Stimulated activated effector memory CD8-positive, alpha-beta T cell treated with anti-CD3 and anti-CD28 coated beads, Interleukin-12 subunit alpha, Interleukin-12 subunit beta, amount 100 ng/mL, for 72 hours (primary cell): ENCODE measurements at regions not wholly inside any gene's neighbourhood (a gene's known extent, or its start where the extent isn't known, plus 50 kb on each side); places are given as distances from the start of the nearest gene placed in this dataset.

Experiments
- ATAC-seq: fragments of 150-1000 bp; cut with Tn5 transposase; 2 replicates; pipeline ENCODE4 v1.10.0; 2021
- DNase-seq, 2 donors: peaks; one replicate each; pipeline ENCODE4 v3.0.0; 2021 to 2022; ENCODE audit warnings: low spot score in 2 of 2
- H3K27ac Mint-ChIP-seq: one replicate; pipeline ENCODE4 v1.8.0; 2022; ENCODE audit warnings: mild to moderate bottlenecking, mixed read lengths
- H3K36me3 Mint-ChIP-seq: one replicate; pipeline ENCODE4 v1.8.0; 2022; ENCODE audit warnings: mild to moderate bottlenecking, mixed read lengths
- H3K4me1 Mint-ChIP-seq: one replicate; pipeline ENCODE4 v1.8.0; 2022; ENCODE audit warnings: mixed read lengths
- H3K4me3 Mint-ChIP-seq: one replicate; pipeline ENCODE4 v1.8.0; 2022; ENCODE audit warnings: mild to moderate bottlenecking, mixed read lengths
- H3K9me3 Mint-ChIP-seq: one replicate; pipeline ENCODE4 v1.8.0; 2022; ENCODE audit warnings: mixed read lengths

DNA sequence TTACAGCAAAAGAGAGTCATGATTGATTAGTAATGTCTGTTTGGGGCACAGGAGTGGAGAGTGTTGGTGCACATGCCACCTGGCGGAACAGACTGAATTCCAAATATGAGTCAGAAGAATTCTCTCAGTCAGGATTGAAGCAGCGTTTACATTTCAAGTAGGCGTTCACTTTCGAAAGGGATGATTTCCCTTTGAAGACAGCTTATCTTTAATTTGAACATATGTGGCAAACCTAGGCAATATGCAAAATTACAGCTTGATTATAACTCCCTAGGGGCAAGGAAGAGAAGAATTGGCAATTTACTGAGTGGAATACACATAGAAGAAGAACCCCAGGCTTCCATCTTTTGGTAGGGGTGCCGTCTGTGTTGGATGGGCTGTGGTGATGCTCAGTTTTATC is 235.8 kb downstream of the HAPSTR1 start:
- Mint-ChIP-seq H3K9me3 (peaks cover 2% of the 10 kb centered on the region), H3K27ac (no peak overlapping the region)
- ATAC-seq: no peak

DNA sequence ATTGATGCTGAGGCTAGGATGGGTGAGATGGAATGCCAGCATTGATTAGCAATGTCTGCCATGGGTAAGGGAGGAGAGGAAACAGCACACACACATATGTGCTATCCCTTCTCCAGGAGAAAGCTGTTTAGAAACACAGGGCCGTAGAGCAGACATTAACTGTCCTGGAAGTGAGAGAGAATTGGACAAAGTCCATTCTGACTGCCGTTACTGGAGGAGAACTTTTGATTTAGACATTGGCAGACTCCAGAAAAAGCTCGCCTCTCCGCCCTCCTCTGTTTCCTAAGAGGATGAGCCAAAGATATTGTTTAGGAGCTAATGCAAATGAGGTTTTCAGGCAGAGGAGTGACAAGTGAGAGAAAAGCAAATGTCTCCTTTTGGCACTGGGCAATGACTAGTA is 237.0 kb downstream of the HAPSTR1 start:
- DNase-seq (no peak), ATAC-seq (no peak)
- peaks cover 2% of the 10 kb centered on the region for H3K9me3 Mint-ChIP-seq
- H3K4me3 Mint-ChIP-seq: no peak overlapping the region
- H3K4me1 Mint-ChIP-seq: no peaks in the 10 kb centered on the region
- H3K36me3 Mint-ChIP-seq: no peaks in the 10 kb centered on the region
- H3K27ac Mint-ChIP-seq: no peak overlapping the region

More for the DNA sequence above, 235.8 kb downstream of the HAPSTR1 start:
- no peak for DNase-seq
- Mint-ChIP-seq H3K36me3 (no peaks in the 10 kb centered on the region), H3K4me1 (no peaks in the 10 kb centered on the region), H3K4me3 (no peak overlapping the region)

DNA sequence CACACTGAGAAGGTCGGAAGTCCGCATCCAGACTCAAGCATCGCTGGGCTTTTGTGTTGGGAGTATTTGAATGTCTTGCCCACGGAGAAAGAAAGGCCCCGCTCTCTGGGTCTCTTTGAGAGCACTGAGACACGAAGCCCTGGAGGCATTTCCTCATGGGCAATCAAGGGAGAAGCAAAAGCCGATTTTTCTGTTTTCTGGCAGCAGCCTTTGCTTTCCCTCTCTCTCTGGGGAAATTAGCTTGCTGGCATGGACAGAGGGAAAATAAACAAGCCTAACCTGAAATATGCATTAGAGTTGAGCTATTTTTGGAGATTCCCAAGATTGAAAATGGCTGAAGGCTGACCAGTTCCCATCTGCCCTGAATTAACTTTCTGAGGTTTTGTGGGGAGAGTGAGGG is 238.7 kb downstream of the HAPSTR1 start:
- no peak overlapping the region for H3K4me3 Mint-ChIP-seq
- no peaks in the 10 kb centered on the region for H3K36me3 Mint-ChIP-seq
- ATAC-seq (no peak), DNase-seq (no peak)
- no peak overlapping the region for H3K27ac Mint-ChIP-seq
- H3K9me3 Mint-ChIP-seq: peaks cover 2% of the 10 kb centered on the region
- no peaks in the 10 kb centered on the region for H3K4me1 Mint-ChIP-seq

DNA sequence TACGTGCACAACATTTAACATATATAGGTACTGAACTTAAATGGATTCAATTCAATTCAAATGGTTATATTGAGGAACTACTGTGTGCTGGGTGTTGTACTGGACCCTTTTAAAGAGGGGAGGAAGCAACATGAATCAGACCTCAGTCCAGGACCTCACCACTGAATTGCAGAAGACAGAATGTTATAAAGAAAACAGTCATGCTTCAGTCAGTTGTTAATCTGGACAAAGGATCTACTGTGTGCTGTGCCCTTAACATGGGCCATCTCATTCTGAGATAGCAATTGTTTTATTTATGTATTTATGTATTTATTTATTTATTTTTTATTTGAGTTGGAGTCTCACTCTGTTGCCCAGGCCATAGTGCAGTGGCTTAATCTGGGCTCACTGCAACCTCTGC is 240.1 kb downstream of the HAPSTR1 start:
- DNase-seq (no peak), ATAC-seq (no peak)
- H3K9me3 Mint-ChIP-seq: no peaks in the 10 kb centered on the region
- no peak overlapping the region for H3K27ac Mint-ChIP-seq
- H3K4me1 Mint-ChIP-seq: no peaks in the 10 kb centered on the region
- H3K36me3 Mint-ChIP-seq: no peaks in the 10 kb centered on the region
- no peak overlapping the region for H3K4me3 Mint-ChIP-seq

DNA sequence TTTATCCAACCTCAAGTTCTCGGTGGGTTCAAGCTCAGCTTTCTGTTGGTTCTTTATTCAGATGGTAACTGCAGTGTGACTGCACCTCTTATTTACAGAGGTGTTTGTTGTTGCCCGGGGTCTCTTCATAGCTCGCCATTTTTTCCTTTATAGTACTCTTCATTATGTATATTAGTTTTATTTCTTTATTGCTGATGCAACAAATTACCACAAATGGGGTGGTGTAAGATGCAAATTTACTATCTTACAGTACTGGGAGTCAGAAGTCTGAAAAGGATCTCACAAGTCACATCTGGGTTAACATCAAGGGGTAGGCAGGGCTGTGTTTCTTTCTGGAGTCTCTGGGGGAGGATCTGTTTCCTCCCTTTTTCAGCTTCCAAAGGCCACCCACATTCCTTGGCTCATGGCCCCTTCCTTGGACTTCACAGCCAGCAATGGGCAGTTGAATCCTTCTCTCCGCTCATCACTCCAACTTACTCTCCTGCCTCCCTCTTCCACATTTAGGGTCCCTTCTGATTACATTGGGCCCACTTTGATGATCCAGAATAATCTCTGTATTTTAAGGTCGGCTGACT is 241.2 kb downstream of the HAPSTR1 start:
- DNase-seq (no peak), ATAC-seq (no peak)
- Mint-ChIP-seq H3K4me3 (no peak overlapping the region), H3K9me3 (no peaks in the 10 kb centered on the region), H3K27ac (no peak overlapping the region), H3K36me3 (no peaks in the 10 kb centered on the region), H3K4me1 (no peaks in the 10 kb centered on the region)

DNA sequence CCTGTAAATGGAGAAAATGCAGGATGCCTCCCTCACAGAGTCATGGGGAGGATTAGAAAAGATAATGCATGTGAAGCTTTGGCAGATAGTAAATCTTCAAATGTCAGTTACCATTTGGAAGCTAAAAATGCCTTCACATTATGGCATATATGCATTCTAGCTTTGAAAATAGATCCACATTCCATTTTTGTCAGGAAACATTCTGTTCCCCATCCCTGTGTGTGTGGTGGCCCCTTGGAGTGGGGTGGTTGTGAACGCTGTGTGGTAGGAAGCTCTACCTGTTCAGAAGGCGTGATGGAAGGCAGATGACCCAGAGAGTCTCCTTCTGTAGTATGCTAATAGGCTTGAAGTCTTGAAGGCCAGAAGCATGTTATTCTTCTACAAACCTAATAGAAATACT is 242.0 kb downstream of the HAPSTR1 start:
- Mint-ChIP-seq H3K9me3 (no peaks in the 10 kb centered on the region), H3K4me3 (no peak overlapping the region), H3K27ac (no peak overlapping the region), H3K4me1 (no peaks in the 10 kb centered on the region), H3K36me3 (no peaks in the 10 kb centered on the region)
- ATAC-seq (no peak), DNase-seq (no peak)

DNA sequence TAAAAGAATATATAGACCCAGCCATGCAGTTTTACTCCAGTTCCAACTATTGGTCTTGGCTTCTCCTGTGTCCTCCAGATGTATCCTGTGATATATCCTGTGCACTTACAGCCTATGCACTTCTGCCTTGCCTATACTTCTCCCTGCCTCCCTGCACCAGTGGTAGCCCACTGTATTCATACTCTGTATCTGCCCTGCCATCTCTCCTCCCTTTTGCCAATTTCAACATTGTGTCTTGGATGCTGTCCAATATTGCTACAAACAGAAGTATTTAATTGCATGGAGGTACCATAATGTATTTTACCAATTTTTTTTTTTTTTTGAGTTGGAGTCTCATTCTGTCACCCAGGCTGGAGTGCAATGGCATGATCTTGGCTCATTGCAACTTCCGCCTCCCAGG is 242.7 kb downstream of the HAPSTR1 start:
- Mint-ChIP-seq H3K4me3 (no peak overlapping the region), H3K27ac (no peak overlapping the region), H3K9me3 (no peaks in the 10 kb centered on the region), H3K36me3 (no peaks in the 10 kb centered on the region), H3K4me1 (no peaks in the 10 kb centered on the region)
- ATAC-seq (no peak), DNase-seq (no peak)

DNA sequence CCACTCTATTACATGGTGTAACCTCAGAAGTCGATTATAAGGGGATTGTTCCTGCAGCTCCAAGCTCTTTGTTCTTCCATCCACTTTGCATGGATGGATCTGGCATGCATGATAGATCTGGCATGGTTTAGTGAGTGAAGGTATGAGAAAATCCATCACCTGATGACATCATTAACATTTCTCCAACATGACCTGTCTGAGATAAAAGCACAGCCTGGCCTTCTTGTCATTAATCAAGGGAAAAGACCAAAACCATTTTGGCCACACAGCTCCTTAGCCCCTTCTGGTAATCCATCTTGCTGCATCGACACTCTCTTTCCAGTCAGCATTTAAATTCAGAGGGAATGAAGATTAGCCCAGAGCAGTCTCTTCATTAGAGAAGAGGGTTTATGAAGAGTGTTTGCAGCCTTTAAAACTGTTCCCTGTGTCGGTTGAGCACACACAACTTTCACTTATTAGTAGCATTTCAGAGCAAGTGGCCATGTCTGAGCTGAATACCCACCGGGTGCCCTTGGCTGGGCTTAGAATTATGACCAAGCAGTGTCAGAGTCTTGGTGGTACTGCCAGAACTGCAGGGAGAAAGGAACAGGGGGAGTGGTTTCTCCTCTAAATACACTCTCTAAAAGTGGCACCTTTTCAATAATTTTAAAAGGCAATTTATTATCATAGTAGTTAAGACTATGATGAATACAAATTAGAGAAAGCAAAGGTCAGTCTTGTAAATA is 246.0 kb downstream of the HAPSTR1 start:
- ATAC-seq: no peak
- H3K4me3 Mint-ChIP-seq: no peak overlapping the region
- H3K27ac Mint-ChIP-seq: no peak overlapping the region
- no peak for DNase-seq
- H3K36me3 Mint-ChIP-seq: no peaks in the 10 kb centered on the region
- H3K9me3 Mint-ChIP-seq: no peaks in the 10 kb centered on the region
- H3K4me1 Mint-ChIP-seq: no peaks in the 10 kb centered on the region

DNA sequence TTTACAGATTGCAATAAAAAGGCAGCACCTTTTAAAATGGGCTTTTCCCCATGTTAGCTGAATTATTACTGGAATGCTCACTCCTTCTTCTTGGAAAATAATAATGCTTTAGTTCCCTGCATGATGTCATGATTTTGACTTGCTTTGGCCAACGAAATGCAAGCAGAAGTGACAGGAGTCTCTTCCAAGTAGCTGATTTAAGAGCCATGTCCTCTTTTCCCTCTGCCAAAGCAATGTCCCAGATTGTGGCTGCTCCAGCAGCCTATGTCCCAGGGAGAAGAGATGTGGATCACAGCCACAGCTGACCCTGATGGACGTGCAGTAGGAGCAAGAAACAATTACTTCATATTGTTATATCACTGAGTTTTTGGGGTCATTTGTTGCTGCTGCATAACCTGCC is 246.6 kb downstream of the HAPSTR1 start:
- no peaks in the 10 kb centered on the region for H3K9me3 Mint-ChIP-seq

DNA sequence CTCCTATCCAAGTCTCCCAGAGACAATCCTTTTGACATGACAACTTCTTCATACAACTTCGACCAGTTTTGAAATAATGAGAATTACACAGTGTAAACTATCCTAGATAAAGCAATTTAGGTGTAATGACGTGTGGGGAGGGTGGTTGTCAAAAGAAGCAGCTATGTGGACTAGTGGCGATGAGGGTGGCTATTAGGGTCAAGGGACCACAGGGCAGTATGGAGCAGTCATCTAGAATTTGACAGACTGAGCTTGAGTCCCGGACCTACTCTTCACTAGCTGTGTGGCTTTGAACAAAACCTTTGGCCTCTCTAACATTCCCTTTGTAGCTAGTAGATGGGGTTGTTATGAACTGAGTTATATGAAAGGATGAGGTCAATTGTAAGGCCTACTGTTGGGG is 247.1 kb downstream of the HAPSTR1 start:
- Mint-ChIP-seq H3K9me3 (no peaks in the 10 kb centered on the region), H3K4me1 (no peaks in the 10 kb centered on the region), H3K4me3 (no peak overlapping the region), H3K36me3 (no peaks in the 10 kb centered on the region), H3K27ac (no peak overlapping the region)
- DNase-seq: no peak
- no peak for ATAC-seq

More for the DNA sequence above, 246.6 kb downstream of the HAPSTR1 start:
- ATAC-seq (no peak), DNase-seq (no peak)
- Mint-ChIP-seq H3K27ac (no peak overlapping the region), H3K36me3 (no peaks in the 10 kb centered on the region), H3K4me1 (no peaks in the 10 kb centered on the region), H3K4me3 (no peak overlapping the region)

DNA sequence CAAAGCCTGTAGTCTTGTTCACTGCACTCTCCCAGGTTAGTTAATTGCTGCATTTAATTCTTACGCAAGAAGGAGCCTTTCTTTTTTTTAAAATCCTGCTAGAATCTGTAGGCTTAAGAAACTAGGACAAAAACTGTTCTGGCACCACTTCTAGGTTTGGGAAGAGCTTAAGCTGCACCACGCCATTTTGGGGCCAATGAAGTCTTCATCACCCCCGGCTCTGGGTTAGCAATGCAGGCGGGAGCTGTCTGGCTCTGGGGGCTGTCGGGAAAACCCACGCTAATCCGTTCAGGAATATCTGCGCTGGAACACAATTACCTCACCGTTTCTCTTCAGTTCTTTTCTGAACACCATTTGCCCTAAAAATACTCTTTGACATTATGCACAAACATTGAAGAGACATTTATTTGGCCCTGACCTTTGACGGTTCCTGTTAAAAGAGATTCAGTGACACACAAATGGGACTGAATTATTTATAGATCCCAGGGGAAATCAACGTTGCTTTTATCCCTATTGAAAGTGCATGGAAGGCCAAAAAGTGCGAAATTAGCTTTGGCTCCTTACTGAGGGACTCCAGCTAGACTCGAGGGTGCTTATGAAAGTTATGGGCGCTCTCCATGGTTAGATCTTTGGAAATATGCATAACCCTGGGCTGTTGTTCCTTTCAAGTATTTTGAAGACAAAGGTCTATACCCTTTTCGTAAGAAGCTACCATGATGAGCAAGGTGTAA is 249.2 kb downstream of the HAPSTR1 start:
- no peaks in the 10 kb centered on the region for H3K9me3 Mint-ChIP-seq
- no peak for DNase-seq
- no peak for ATAC-seq
- H3K36me3 Mint-ChIP-seq: no peaks in the 10 kb centered on the region
- no peak overlapping the region for H3K27ac Mint-ChIP-seq
- no peaks in the 10 kb centered on the region for H3K4me1 Mint-ChIP-seq
- H3K4me3 Mint-ChIP-seq: no peak overlapping the region

DNA sequence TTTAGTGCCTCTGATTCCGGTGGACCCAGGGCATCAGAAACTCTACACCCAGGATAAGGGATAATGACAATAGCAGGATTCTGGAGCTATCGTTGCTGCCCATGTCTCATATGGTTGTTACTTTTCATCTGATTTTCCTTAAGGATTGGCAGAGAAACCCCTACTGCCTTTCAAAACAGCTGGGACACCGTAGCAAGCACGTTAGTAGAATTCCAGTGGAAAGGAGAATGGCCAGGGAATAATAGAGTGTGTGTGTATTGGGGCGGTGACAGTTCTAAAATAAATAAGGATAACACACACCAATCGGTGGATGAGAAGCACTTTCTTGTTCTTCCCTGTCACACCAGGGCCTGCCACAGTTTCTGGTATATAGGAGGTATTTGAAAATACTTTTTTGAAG is 251.8 kb downstream of the HAPSTR1 start:
- DNase-seq (no peak), ATAC-seq (no peak)
- no peak overlapping the region for H3K4me3 Mint-ChIP-seq
- H3K27ac Mint-ChIP-seq: no peak overlapping the region
- peaks cover 5% of the 10 kb centered on the region for H3K9me3 Mint-ChIP-seq
- no peaks in the 10 kb centered on the region for H3K4me1 Mint-ChIP-seq
- H3K36me3 Mint-ChIP-seq: no peaks in the 10 kb centered on the region

DNA sequence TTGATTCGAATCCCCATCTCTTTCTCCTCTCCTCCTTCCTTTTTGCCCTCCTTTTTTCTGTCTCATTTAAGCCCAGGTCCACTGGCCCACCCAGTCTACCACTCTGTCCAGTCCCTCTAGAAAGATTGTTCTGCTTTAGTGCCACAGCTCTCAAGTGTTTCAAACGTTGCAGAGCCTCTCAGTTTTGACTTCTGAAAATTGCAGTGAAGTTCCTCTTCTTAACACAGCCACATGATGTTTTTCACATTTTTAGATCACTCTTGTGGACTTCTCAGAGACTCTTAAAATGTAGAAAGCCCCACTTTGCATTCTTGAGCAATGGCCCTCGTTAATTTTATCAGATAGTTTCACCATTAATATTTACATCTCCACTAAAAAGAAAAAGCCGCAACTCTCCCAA is 253.1 kb downstream of the HAPSTR1 start:
- no peaks in the 10 kb centered on the region for H3K4me1 Mint-ChIP-seq
- H3K9me3 Mint-ChIP-seq: peaks cover 14% of the 10 kb centered on the region
- ATAC-seq (no peak), DNase-seq (no peak)
- H3K4me3 Mint-ChIP-seq: no peak overlapping the region
- H3K36me3 Mint-ChIP-seq: no peaks in the 10 kb centered on the region
- H3K27ac Mint-ChIP-seq: no peak overlapping the region

DNA sequence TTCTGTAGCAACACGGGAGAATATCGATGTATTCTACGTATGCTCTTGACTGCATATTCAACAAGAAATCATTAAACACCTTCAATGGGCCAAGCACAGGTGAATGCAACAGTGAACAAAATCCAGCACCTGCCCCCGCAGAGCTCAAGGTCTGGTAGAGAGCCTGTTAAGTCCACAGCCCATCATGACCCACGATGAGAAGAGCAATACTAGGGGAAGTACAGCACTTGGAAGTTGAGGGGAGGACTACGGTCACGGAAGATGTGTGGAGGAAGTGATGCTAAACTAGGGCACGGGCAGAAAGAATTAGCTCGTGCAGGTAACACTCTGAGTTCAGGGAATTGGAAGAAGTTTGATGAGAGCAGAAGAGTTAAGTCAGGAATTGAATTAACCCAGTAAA is 253.6 kb downstream of the HAPSTR1 start:
- no peak overlapping the region for H3K27ac Mint-ChIP-seq
- no peak for ATAC-seq
- H3K4me1 Mint-ChIP-seq: no peaks in the 10 kb centered on the region
- no peaks in the 10 kb centered on the region for H3K36me3 Mint-ChIP-seq
- peaks cover 14% of the 10 kb centered on the region for H3K9me3 Mint-ChIP-seq
- H3K4me3 Mint-ChIP-seq: no peak overlapping the region
- DNase-seq: no peak

DNA sequence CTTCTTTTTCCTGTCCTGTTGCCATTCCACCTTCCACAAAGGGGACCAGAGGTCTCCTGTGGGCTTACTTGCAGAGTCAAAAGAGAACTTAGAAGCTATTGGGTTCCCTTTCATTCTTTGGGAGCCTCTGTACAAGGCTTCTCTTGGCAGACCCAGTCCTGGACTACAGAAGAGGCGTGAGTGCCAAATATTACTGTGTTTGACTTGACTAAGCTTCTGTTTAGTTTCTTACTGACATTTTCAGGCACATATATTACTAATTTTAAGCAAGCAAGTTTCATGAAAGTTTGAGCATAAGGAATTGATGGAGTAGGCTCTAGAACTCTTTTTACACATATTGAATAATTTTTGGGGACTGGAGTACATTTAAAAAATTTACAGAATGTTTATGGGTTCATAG is 254.4 kb downstream of the HAPSTR1 start:
- Mint-ChIP-seq H3K36me3 (no peaks in the 10 kb centered on the region), H3K9me3 (peaks cover 14% of the 10 kb centered on the region), H3K27ac (no peak overlapping the region), H3K4me3 (no peak overlapping the region), H3K4me1 (no peaks in the 10 kb centered on the region)
- ATAC-seq (no peak), DNase-seq (no peak)

DNA sequence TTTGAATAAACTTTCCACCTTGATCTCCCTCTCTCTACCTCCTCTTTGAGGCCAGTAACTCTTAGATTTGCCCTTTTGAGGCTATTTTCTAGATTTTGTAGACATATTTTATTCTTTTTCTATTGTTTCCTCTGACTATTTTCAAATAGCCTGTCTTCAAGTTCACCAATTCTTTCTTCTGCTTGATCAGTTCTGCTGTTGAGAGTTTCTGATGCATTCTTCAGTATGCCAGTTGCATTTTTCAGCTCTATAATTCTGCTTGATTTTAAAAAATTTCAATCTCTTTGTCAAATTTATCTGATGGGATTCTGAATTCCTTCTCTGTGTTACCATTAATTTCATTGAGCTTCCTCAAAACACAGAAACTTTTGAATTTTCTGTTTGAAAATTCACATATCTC is 257.5 kb downstream of the HAPSTR1 start:
- peaks cover 14% of the 10 kb centered on the region for H3K9me3 Mint-ChIP-seq
- ATAC-seq: no peak

More for the DNA sequence above, 257.5 kb downstream of the HAPSTR1 start:
- H3K27ac Mint-ChIP-seq: no peak overlapping the region
- no peaks in the 10 kb centered on the region for H3K36me3 Mint-ChIP-seq
- H3K4me3 Mint-ChIP-seq: no peak overlapping the region
- no peaks in the 10 kb centered on the region for H3K4me1 Mint-ChIP-seq
- DNase-seq: no peak
